Ammon's horn (tissue), 1 donor: ENCODE measurements at regions not wholly inside any gene's neighbourhood (a gene's known extent, or its start where the extent isn't known, plus 50 kb on each side); places are given as distances from the start of the nearest gene placed in this dataset.

Experiments
- DNase-seq: peaks from one replicate; pipeline ENCODE4 v3.0.0-alpha.2; 2016; ENCODE audit warnings: low spot score

- no peak for DNase-seq
These were observed 497.9 kb downstream of the ARHGEF28 start for GRCh38 chr5:74123929-74124328.

DNA sequence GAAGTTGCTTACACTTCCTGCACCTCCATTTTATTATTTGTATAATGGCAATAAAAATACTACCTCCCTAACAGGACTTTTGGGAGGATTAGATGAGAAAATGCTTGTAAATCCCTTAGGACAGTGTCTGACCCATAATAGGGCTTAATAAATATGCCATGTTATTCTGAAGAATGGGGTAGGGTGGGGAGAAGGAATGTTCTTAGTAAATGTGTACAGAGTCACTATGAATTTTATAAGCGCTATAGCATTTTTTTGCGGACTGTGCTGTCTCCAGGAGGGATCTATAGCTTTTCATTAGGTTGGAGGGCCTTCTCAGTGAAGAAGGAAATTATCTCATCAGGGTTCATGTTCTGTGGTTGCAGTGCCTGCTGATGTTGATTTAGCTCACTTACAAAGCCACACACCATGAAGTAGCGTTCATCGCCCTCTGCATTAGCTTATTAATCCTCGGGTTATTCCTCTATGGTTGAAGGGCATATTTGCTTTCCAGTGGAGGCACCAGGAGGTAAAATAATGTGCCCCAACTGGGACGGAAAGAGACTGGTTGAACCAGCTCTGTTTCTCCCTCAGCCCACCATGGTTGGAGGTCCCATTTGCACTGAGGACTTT, 497.1 kb downstream of the ARHGEF28 start:
- DNase-seq: no peak

- no peak for DNase-seq
These were observed 496.2 kb downstream of the ARHGEF28 start for GRCh38 chr5:74122175-74122574.

DNA sequence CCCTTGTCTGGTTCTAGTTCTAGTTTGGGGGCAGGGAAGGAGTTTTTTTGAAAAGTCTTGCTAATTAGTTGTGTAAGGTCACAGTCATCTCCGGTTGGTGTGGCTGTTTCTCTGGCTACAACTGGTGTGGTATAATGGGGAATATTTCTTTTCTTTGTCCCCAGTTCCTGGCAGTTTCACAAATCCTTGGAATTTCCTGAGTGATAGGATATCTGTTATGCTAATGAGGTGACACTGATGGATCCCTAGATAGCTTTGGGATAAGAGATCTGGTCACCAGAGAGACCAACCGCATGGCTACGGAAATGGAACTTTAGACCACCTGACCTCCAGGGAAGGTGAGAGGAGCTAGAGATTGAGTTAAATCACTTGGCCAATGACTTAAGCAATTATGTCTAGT, 494.6 kb downstream of the ARHGEF28 start:
- no peak for DNase-seq

GRCh38 chr5:74118071-74118470, 492.1 kb downstream of the ARHGEF28 start:
- no peak for DNase-seq

GRCh38 chr5:74116984-74117383, 491.0 kb downstream of the ARHGEF28 start:
- DNase-seq: no peak

DNA sequence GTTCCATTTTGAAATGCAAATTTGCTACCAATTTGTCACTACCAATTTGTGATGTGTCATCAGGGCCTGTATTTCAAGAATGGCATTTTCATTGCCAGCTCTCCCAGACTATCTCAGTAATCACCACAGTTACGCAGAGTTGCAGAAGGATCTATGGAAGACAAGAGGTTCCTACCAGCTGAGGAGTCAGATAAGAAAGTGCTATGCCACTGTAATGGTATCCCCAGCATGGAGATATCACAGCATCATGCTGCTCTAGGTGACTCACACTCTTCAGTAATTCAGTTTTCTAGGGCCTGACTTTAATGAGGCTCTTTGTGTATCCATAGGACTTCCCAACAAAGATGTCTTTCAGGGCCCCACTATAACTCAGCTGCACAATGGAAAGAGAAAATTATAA, 490.3 kb downstream of the ARHGEF28 start:
- DNase-seq: no peak

GRCh38 chr5:74113927-74114326, 487.9 kb downstream of the ARHGEF28 start:
- no peak for DNase-seq

- no peak for DNase-seq
These were observed 487.2 kb downstream of the ARHGEF28 start for GRCh38 chr5:74113196-74113540.

DNA sequence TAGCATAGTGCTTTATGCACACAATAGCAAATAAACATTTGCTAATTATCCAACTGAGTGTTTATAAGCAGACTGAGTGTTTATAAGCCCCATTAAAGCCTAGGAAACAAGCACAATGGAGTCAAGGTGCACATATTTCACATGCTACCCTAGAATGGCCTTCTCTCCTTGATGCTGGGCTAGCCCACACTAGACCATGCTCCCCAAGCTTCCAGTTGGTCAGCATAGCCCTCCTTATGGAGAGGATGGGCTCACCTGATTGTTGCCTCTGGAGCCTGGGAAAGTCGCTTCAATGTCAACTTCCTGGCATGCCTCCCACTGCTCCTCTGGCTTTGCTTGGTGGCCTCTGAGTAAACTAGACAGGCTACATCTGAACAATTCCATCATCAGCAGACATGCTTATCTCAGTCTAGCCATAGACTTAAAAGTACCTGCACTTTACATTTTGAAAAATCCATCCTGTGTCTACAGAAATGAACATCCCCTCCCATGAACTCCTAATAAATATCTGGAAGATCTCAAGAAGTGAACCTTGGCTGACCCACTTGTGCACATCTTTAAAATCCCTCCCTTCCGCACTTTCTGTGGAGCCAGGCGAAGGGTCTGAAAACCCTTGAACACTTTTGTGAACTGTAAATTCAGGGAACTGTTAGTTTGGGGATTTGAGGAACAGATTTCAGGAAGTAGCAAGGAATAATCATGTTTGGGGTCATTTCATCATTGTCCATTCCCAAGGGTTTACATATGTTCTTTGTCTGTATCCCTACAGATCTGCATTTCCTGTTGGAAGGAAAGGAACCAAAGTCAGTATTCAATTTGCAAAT, 486.6 kb downstream of the ARHGEF28 start:
- no peak for DNase-seq

DNA sequence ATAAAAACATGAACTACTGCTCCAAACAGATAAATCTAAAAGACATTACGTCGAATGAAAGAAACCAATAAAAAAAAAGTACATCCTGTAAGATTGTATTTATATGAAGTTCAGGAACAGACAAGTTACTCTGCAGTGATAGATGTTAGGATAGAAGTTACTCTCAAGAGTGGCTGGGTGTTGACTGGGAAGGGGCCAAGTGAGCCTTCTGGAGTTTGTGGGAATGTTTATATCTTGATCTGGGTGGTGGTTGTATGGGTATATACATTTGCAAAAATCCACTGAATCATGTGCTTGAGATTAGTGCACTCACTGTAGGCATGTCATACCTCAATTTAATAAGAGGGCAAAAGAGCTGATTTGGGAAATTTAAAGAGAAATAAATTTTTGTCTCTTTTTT, 485.8 kb downstream of the ARHGEF28 start:
- DNase-seq: no peak

DNA sequence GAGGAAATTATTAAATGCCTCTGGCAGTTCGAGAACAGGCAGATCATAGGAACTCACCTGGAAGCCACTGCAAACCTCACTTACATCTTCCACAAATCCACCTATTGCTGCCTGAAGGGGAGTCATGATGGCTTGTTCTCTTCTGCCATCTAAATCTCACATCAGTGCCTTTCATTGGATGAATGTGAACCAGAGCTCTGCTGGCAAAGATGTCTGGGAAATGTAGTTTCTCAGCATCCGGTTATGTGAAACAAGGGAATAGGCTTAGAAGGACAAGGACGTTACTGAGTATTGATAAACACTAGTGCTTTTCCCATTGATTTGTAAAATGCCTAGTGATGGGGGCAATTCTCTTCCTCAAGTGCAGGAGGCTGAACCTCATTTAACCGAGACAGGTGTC, 483.3 kb downstream of the ARHGEF28 start:
- no peak for DNase-seq

- no peak for DNase-seq
These were observed 481.9 kb downstream of the ARHGEF28 start for GRCh38 chr5:74107899-74108298.

DNA sequence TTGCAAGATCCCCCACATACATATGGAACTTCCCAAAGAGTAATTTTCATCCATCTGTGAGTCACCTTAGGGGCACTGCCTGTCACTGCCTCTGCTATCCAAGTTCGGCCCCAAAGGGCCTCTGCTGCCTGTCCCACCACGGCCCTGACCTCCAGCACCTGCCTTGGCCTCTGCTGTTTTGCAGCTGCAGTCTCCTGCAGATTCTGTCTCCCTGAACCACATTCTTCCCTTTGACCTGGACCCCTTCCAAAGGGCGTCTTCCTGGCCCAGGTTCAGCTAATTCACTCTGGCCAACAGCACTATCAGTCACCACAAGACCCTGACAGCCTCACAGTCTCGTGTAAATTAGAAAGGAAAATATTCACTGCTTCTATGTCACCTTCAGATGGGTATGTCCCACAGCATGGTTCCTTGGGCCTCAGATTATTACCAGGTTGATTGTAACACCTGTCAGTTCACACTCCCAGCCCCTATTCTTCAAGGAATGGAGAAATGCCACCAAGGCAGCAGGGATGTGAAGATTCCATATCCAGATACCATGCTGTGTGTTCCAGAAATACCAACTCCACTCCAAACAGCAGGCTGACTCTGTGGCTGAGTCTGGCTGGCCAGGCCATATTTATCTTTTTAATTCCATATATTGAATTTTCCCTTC, 479.3 kb downstream of the ARHGEF28 start:
- DNase-seq: no peak

DNA sequence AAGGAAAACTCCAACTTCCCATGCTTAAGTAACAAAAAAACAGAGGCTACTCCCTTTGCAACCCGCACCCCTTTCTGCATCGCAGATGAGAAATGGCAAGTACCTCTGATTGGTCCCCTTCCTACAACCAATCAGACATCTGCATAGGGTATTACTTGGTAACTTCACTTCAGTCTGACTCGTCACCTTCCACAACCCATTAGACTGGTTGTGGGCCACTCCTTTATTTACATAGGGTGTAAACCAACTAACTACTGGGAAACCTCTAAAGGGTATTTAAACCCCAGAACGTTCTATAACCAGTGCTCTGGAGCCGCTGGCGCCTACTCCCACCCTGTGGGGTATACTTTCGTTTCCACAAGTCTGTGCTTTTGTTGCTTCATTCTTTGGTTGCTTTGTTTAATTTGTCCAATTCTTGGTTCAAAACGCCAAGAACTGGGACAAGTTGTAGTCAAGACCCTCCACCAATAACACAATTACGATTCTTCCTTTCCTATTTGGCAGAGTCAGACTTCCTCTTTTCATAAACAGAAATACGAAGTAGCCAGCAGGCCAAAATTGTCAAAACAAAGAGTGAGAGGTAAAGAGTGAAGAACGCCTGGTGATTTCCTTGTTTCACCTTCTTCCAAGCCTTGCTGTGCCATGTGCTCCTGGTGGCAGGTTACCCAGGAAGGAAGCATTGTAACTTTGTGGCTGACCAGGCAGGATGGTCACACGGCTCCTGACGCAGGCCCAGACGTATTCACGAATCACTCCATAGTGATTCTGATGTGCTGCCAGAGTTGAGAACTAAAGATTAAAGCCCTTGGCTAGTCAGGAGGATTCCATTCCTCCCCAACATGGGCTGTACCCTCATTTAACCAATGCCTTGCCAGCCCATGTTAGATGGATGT, 477.4 kb downstream of the ARHGEF28 start:
- no peak for DNase-seq

GRCh38 chr5:74100268-74100665, 474.3 kb downstream of the ARHGEF28 start:
- no peak for DNase-seq

- no peak for DNase-seq
These were observed 473.7 kb downstream of the ARHGEF28 start for GRCh38 chr5:74099538-74100267.

GRCh38 chr5:74098941-74099340, 472.9 kb downstream of the ARHGEF28 start:
- no peak for DNase-seq

DNA sequence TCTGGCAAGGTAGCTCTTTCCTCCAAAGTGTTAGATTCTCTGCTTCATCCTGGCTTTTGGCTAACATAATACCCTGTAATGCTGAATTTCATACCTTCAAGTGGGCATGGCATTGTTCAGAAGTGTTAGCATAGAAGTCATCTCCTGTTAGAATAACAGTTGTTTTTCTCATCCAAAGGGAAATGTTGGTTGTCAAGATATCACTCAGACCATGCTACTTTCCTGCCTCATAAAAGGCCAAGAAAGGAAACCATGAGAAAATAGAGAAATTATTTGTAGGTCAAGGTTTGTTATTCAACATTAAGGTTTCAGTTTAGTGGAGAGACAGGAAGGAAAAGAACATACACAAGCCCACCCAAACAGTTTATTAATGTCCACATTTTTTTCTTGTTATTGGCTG, 472.5 kb downstream of the ARHGEF28 start:
- DNase-seq: no peak

DNA sequence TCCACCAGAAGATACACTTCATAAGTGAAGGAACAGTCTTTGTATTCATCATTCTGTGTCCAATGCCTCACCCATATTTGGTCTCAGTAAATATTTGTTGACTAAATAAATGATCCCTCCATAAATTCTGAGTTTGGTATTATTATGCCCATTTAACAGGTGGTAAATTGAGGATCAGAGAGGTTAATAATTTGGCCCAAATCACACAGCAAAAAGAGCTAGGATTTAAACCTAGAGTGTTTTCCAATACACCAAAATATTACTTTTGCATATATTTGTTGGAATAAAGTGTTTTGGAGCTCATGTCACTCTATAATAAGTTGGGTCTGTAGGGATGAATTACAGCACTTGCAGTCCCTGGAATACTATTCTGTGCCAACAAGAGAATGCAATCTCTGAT, 470.3 kb downstream of the ARHGEF28 start:
- no peak for DNase-seq

DNA sequence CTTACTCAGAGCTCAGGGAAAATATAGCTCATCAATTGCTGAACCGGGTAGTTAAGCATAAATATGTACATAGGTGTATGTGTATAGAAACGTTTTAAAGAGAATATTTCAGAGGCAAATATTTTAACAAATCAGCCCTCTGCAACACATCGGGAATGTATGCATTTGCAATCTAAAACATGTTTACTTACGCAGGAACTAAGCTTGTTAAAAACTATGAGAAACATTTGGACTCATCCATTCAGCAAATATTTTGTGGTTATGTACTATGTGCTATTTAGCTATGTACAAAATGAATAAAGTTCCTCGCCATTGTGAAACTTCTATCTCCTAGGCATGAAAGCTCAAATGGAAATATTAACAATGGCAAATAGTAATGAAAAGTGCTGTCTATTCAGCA, 469.9 kb downstream of the ARHGEF28 start:
- DNase-seq: no peak

DNA sequence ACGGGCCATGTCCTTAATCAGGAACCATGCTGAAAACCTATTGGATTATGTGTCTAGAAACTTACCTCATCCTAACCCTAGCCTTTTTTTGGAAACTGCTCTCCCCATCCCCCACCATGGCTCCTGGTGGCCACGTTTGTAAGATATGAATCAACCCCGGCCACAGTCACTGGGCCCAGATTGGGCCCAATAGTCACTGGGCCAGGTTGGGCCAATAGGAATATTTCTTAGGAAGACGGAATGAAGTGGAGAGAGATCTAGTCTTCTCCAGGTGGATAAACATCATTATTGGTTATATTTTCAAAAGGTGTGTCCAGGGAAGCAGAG, 468.7 kb downstream of the ARHGEF28 start:
- DNase-seq: no peak
